HEK293 (cell line): ENCODE measurements at regions not wholly inside any gene's neighbourhood (a gene's known extent, or its start where the extent isn't known, plus 50 kb on each side); places are given as distances from the start of the nearest gene placed in this dataset.

Experiments
- ATF2 ChIP-seq: fragments of 450-650 bp; formaldehyde crosslinking; IDR thresholded peaks from 2 replicates; pipeline ENCODE4 v1.5.1; 2016; ENCODE audit warnings: missing biosample characterization, missing genetic modification characterization, low read depth
- BCL11B ChIP-seq: fragments of 450-650 bp; formaldehyde crosslinking; IDR thresholded peaks from 2 replicates; pipeline ENCODE4 v1.5.1; 2016; ENCODE audit warnings: low read depth, missing biosample characterization, missing genetic modification characterization
- CTCF ChIP-seq: fragments of 450-650 bp; formaldehyde crosslinking; IDR thresholded peaks from 2 replicates; pipeline ENCODE4 v1.5.1; 2016; ENCODE audit warnings: missing biosample characterization, missing genetic modification characterization
- MYNN ChIP-seq: fragments of 450-650 bp; formaldehyde crosslinking; IDR thresholded peaks from 2 replicates; pipeline ENCODE4 v1.5.1; 2016; ENCODE audit warnings: missing biosample characterization, missing genetic modification characterization, borderline replicate concordance
- PRDM10 ChIP-seq: fragments of 450-650 bp; formaldehyde crosslinking; IDR thresholded peaks from 2 replicates; pipeline ENCODE4 v1.5.1; 2016; ENCODE audit warnings: missing biosample characterization, missing genetic modification characterization
- SETDB1 ChIP-seq: IDR thresholded peaks from one replicate; pipeline ENCODE4 v1.6.1; 2017; ENCODE audit warnings: mild to moderate bottlenecking, low read length, moderate library complexity, mixed read lengths; ENCODE audit not compliant: insufficient read length
- ZBTB26 ChIP-seq: fragments of 450-650 bp; formaldehyde crosslinking; optimal IDR thresholded peaks from 2 replicates; pipeline ENCODE3; 2016; ENCODE audit warnings: missing biosample characterization, mild to moderate bottlenecking, missing genetic modification characterization
- ZBTB7A ChIP-seq: fragments of 450-650 bp; formaldehyde crosslinking; IDR thresholded peaks from 2 replicates; pipeline ENCODE4 v1.5.1; 2016; ENCODE audit warnings: low read depth, missing biosample characterization, missing genetic modification characterization
- ZNF214 ChIP-seq: fragments of 450-650 bp; formaldehyde crosslinking; IDR thresholded peaks from 2 replicates; pipeline ENCODE4 v1.5.1; 2017; ENCODE audit warnings: missing biosample characterization, mild to moderate bottlenecking, missing genetic modification characterization, borderline replicate concordance
- ZNF335 ChIP-seq: fragments of 450-650 bp; formaldehyde crosslinking; conservative IDR thresholded peaks from 2 replicates; pipeline ENCODE4 v1.5.1; 2016; ENCODE audit warnings: missing biosample characterization, missing genetic modification characterization
- ZNF510 ChIP-seq: fragments of 450-650 bp; formaldehyde crosslinking; IDR thresholded peaks from 2 replicates; pipeline ENCODE4 v1.5.1; 2018; ENCODE audit warnings: mild to moderate bottlenecking, missing genetic modification characterization, missing biosample characterization; ENCODE audit not compliant: insufficient replicate concordance

GRCh38 chr3:107452436-107452835, 70.3 kb upstream of the BBX start:
- no peak for TF ChIP-seq MYNN (tag by site-specific recombination)
- no peak for TF ChIP-seq BCL11B (tag by site-specific recombination)
- no peak for TF ChIP-seq ZNF214
- TF ChIP-seq ZNF510 (tag by site-specific recombination): no peak
- no peak for TF ChIP-seq CTCF (tag by site-specific recombination)
- no peak for TF ChIP-seq ZBTB7A (tag by site-specific recombination)
- no peak for TF ChIP-seq PRDM10 (tag by site-specific recombination)
- no peak for TF ChIP-seq ATF2 (tag by site-specific recombination)
- TF ChIP-seq SETDB1: no peak
- TF ChIP-seq ZNF335 (tag by site-specific recombination): no peak
- TF ChIP-seq ZBTB26 (tag by site-specific recombination): no peak
